ENCODE measurements at regions not wholly inside any gene's neighbourhood (a gene's known extent, or its start where the extent isn't known, plus 50 kb on each side); places are given as distances from the start of the nearest gene placed in this dataset.

DNA sequence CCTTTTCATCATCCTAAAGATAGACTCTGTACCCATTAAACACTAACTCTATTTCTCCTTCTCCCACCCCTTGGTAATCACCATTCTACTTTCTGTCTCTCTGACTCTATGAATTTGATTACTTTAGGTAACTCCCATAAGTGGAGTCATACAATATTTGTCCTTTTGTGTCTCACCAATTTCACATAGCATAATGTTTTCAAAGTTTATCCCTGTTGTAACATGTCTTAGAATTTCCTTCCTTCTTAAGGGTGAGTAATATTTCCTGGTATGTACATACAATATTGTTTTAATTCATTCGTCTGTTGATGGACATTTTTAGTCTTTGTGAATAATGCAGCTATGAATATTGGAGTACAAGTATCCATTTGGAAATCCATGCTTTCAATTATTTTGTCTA is 50.9 kb upstream of the CDCA7L start:
- Histone ChIP-seq H3K27me3 (ENCODE audit: control insufficient read depth in 4 of 4, insufficient read depth in 4 of 4, low read length in 3 of 4) (no peaks in the 10 kb centered on the region), H3K27ac (ENCODE audit: low read depth in 1 of 2, low read length in 2 of 2) (no peak overlapping the region), H3K9ac (ENCODE audit: low read depth in 1 of 2, low read length in 2 of 2) (no peak overlapping the region), H3K9me3 (ENCODE audit: control insufficient read depth in 4 of 4, low read length in 3 of 4) (no peaks in the 10 kb centered on the region), H3K36me3 (ENCODE audit: control insufficient read depth in 4 of 4, insufficient read depth in 3 of 4, low read depth in 1 of 4, low read length in 3 of 4) (no peaks in the 10 kb centered on the region), H3K4me3 (ENCODE audit: low read depth in 1 of 3, low read length in 3 of 3) (no peak overlapping the region), H3K4me1 (ENCODE audit: control insufficient read depth in 4 of 4, insufficient read depth in 4 of 4, low read length in 3 of 4) (no peaks in the 10 kb centered on the region)
- whole genome bisulfite sequencing: 72% methylated on average over 1 of the region's 1 CpG
- TF ChIP-seq YY1 (IDR thresholded peaks at IDR 0.05) (no peak), HNF4A (conservative IDR thresholded peaks at IDR 0.05) (no peak), JUND (IDR thresholded peaks at IDR 0.05) (no peak), SP1 (IDR thresholded peaks at IDR 0.05) (no peak), TAF1 (conservative IDR thresholded peaks at IDR 0.05) (no peak), FOXA2 (IDR thresholded peaks at IDR 0.05) (no peak), RAD21 (IDR thresholded peaks at IDR 0.05) (no peak), EGR1 (IDR thresholded peaks at IDR 0.05; ENCODE audit: low read depth in 2 of 2) (no peak), GABPA (IDR thresholded peaks at IDR 0.05 in 1 of 2, conservative IDR thresholded peaks at IDR 0.05 in 1 of 2) (no peak)
- TF ChIP-seq, protein P1, sequence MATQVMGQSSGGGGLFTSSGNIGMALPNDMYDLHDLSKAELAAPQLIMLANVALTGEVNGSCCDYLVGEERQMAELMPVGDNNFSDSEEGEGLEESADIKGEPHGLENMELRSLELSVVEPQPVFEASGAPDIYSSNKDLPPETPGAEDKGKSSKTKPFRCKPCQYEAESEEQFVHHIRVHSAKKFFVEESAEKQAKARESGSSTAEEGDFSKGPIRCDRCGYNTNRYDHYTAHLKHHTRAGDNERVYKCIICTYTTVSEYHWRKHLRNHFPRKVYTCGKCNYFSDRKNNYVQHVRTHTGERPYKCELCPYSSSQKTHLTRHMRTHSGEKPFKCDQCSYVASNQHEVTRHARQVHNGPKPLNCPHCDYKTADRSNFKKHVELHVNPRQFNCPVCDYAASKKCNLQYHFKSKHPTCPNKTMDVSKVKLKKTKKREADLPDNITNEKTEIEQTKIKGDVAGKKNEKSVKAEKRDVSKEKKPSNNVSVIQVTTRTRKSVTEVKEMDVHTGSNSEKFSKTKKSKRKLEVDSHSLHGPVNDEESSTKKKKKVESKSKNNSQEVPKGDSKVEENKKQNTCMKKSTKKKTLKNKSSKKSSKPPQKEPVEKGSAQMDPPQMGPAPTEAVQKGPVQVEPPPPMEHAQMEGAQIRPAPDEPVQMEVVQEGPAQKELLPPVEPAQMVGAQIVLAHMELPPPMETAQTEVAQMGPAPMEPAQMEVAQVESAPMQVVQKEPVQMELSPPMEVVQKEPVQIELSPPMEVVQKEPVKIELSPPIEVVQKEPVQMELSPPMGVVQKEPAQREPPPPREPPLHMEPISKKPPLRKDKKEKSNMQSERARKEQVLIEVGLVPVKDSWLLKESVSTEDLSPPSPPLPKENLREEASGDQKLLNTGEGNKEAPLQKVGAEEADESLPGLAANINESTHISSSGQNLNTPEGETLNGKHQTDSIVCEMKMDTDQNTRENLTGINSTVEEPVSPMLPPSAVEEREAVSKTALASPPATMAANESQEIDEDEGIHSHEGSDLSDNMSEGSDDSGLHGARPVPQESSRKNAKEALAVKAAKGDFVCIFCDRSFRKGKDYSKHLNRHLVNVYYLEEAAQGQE (IDR thresholded peaks at IDR 0.05): no peak
- TF ChIP-seq, protein P2, sequence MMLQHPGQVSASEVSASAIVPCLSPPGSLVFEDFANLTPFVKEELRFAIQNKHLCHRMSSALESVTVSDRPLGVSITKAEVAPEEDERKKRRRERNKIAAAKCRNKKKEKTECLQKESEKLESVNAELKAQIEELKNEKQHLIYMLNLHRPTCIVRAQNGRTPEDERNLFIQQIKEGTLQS (IDR thresholded peaks at IDR 0.05): no peak
- TF ChIP-seq, protein P3, sequence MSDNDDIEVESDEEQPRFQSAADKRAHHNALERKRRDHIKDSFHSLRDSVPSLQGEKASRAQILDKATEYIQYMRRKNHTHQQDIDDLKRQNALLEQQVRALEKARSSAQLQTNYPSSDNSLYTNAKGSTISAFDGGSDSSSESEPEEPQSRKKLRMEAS (IDR thresholded peaks at IDR 0.05): no peak
- DNase-seq (ENCODE audit: low spot score): no peak

Data from liver (tissue), 7 donors.